ENCODE measurements at regions not wholly inside any gene's neighbourhood (a gene's known extent, or its start where the extent isn't known, plus 50 kb on each side); places are given as distances from the start of the nearest gene placed in this dataset.

DNA sequence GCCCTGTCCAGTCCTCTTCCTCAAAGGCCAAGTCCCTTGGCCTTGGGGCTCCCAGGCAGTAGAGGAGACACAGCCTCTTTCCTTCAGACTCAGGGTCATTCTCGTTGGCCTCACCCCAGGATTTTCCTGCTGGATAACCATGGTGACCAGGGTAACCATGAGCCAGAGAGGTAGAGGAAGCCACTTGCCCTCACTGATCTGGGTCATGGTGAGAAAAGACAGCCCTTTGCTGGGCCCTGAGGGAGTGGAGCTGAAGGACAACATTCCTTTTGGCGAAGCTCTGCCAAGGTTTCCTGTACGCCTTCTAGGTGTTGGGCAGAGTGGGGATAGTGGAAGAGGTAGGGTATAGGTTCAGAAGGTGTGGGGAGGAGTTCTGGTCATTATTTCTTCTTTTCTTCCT is 53.1 kb upstream of the WNT4 start:
- Histone ChIP-seq H3K27ac (ENCODE audit: low read length) (no peak overlapping the region), H3K9me3 (ENCODE audit: control insufficient read depth, insufficient read depth, low read length) (no peaks in the 10 kb centered on the region), H3K4me3 (ENCODE audit: low read length) (no peak overlapping the region), H3K27me3 (ENCODE audit: control insufficient read depth, insufficient read depth, low read length) (no peaks in the 10 kb centered on the region), H3K36me3 (ENCODE audit: control insufficient read depth, insufficient read depth, low read length) (no peaks in the 10 kb centered on the region), H3K4me1 (ENCODE audit: control insufficient read depth, insufficient read depth, low read length) (no peaks in the 10 kb centered on the region)
- no CpG with 5 or more reads among the region's 3 CpGs for WGBS (ENCODE audit: insufficient coverage, insufficient read length)
- no peak for DNase-seq (ENCODE audit: low read depth, low spot score)

- H3K36me3 ChIP-seq (ENCODE audit: control insufficient read depth, insufficient read depth, low read length) = no peaks in the 10 kb centered on the region
- no CpG with 5 or more reads among the region's 6 CpGs for WGBS (ENCODE audit: insufficient coverage, insufficient read length)
- H3K4me3 ChIP-seq (ENCODE audit: low read length) = no peak overlapping the region
- no peaks in the 10 kb centered on the region for H3K4me1 ChIP-seq (ENCODE audit: control insufficient read depth, insufficient read depth, low read length)
- H3K27ac ChIP-seq (ENCODE audit: low read length) = no peak overlapping the region
- DNase-seq (ENCODE audit: low read depth, low spot score) = no peak
- H3K9me3 ChIP-seq (ENCODE audit: control insufficient read depth, insufficient read depth, low read length) = no peaks in the 10 kb centered on the region
- no peaks in the 10 kb centered on the region for H3K27me3 ChIP-seq (ENCODE audit: control insufficient read depth, insufficient read depth, low read length)
These were observed 53.7 kb upstream of the WNT4 start for GRCh38 chr1:22196641-22197040.

DNA sequence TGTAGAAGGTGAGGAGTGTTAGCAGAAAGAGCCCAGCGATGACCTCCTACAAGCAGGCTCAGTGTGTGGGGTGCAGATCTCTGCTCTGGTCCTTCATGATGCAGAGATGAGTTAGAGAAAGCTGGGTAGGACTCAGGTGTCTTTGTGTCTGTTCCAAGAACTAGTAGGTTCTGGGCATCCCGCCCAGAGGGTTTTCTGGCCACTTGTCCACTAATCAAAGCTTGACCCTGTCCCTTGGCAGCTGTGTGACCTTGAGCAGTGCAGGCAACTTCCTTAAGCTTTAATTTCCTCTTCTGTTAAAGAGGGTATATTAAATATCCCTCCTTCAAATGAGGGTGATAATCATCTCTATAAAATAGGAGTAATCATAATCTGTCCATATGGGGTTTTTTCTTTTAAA is 54.7 kb upstream of the WNT4 start:
- WGBS (ENCODE audit: insufficient coverage, insufficient read length) = no CpG with 5 or more reads among the region's 2 CpGs
- no peak overlapping the region for H3K27ac ChIP-seq (ENCODE audit: low read length)
- no peaks in the 10 kb centered on the region for H3K4me1 ChIP-seq (ENCODE audit: control insufficient read depth, insufficient read depth, low read length)
- H3K36me3 ChIP-seq (ENCODE audit: control insufficient read depth, insufficient read depth, low read length) = no peaks in the 10 kb centered on the region
- no peak for DNase-seq (ENCODE audit: low read depth, low spot score)
- no peaks in the 10 kb centered on the region for H3K27me3 ChIP-seq (ENCODE audit: control insufficient read depth, insufficient read depth, low read length)
- H3K4me3 ChIP-seq (ENCODE audit: low read length) = no peak overlapping the region
- H3K9me3 ChIP-seq (ENCODE audit: control insufficient read depth, insufficient read depth, low read length) = no peaks in the 10 kb centered on the region

DNA sequence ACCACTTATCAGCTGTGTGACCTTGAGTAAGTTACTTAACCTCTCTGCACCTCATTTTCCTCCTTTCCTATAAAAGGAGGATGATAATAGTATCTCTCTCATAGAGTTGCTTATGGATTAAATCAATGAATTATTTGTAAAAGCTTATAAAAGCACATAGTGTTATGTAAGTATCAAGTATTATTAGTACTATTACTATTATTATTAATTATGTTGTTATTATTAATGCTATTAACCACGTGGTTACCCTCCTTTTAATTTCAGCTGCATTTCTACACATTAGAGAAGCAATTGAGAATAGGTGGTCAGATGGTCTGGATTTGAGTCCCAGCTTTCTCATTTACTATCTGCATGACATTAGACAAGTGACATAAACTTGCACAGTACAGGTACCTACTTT is 58.1 kb upstream of the WNT4 start:
- Histone ChIP-seq H3K4me3 (ENCODE audit: low read length) (no peak overlapping the region), H3K27me3 (ENCODE audit: control insufficient read depth, insufficient read depth, low read length) (no peaks in the 10 kb centered on the region), H3K36me3 (ENCODE audit: control insufficient read depth, insufficient read depth, low read length) (no peaks in the 10 kb centered on the region), H3K27ac (ENCODE audit: low read length) (no peak overlapping the region), H3K4me1 (ENCODE audit: control insufficient read depth, insufficient read depth, low read length) (no peaks in the 10 kb centered on the region), H3K9me3 (ENCODE audit: control insufficient read depth, insufficient read depth, low read length) (no peaks in the 10 kb centered on the region)
- no peak for DNase-seq (ENCODE audit: low read depth, low spot score)
- WGBS (ENCODE audit: insufficient coverage, insufficient read length) = no CpG with 5 or more reads among the region's 1 CpG

- no peak overlapping the region for H3K27ac ChIP-seq (ENCODE audit: low read length)
- no peaks in the 10 kb centered on the region for H3K9me3 ChIP-seq (ENCODE audit: control insufficient read depth, insufficient read depth, low read length)
- no peaks in the 10 kb centered on the region for H3K4me1 ChIP-seq (ENCODE audit: control insufficient read depth, insufficient read depth, low read length)
- no peaks in the 10 kb centered on the region for H3K27me3 ChIP-seq (ENCODE audit: control insufficient read depth, insufficient read depth, low read length)
- H3K36me3 ChIP-seq (ENCODE audit: control insufficient read depth, insufficient read depth, low read length) = no peaks in the 10 kb centered on the region
- no peak for DNase-seq (ENCODE audit: low read depth, low spot score)
- WGBS (ENCODE audit: insufficient coverage, insufficient read length) = no CpG with 5 or more reads among the region's 1 CpG
- no peak overlapping the region for H3K4me3 ChIP-seq (ENCODE audit: low read length)
These were observed 60.4 kb upstream of the WNT4 start for GRCh38 chr1:22203335-22203734.

DNA sequence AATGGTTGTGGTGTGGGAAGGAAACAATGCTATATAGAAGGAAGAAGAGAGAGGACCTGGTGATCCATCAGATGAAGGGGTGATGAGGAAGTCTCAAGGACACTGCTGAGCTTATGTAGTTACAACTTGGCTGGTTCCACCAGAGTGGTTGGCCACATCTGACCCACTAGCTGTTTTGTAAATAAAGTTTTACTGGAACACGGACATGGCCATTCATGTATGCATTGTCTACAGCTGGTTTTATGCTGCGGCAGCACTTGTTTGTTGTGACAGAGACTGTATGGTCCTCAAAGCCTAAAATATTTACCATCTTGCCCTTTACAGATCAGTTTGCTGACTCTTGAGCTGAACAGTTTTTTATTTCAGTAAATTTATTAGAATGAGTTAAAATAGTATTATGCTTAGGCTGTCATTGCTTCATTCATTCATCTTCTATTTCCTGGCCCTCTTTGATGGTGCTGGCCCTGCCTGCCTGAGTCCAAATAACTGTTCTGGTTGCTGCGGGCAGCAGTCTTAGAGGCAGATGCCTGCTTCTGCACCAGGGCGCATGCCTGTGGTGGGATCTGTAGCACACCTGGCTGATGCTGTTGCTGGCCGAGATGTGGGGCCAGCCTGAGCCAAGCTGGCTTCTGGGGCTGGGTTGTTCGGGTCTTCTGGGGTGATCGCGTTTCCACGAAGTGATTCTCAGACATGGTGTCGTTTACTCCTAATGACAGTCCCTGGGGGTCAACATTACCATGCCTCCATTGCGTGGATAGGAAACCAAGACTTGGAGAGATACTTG is 61.4 kb upstream of the WNT4 start:
- peaks cover under 1% of the 10 kb centered on the region for H3K4me1 ChIP-seq (ENCODE audit: control insufficient read depth, insufficient read depth, low read length)
- no peaks in the 10 kb centered on the region for H3K36me3 ChIP-seq (ENCODE audit: control insufficient read depth, insufficient read depth, low read length)
- no peaks in the 10 kb centered on the region for H3K9me3 ChIP-seq (ENCODE audit: control insufficient read depth, insufficient read depth, low read length)
- H3K27ac ChIP-seq (ENCODE audit: low read length) = no peak overlapping the region
- WGBS (ENCODE audit: insufficient coverage, insufficient read length) = no CpG with 5 or more reads among the region's 11 CpGs
- no peak overlapping the region for H3K4me3 ChIP-seq (ENCODE audit: low read length)
- H3K27me3 ChIP-seq (ENCODE audit: control insufficient read depth, insufficient read depth, low read length) = no peaks in the 10 kb centered on the region
- no peak for DNase-seq (ENCODE audit: low read depth, low spot score)

- Histone ChIP-seq H3K36me3 (ENCODE audit: control insufficient read depth, insufficient read depth, low read length) (no peaks in the 10 kb centered on the region), H3K27ac (ENCODE audit: low read length) (no peak overlapping the region), H3K4me1 (ENCODE audit: control insufficient read depth, insufficient read depth, low read length) (peaks cover 2% of the 10 kb centered on the region), H3K4me3 (ENCODE audit: low read length) (no peak overlapping the region), H3K9me3 (ENCODE audit: control insufficient read depth, insufficient read depth, low read length) (no peaks in the 10 kb centered on the region), H3K27me3 (ENCODE audit: control insufficient read depth, insufficient read depth, low read length) (no peaks in the 10 kb centered on the region)
- no peak for DNase-seq (ENCODE audit: low read depth, low spot score)
- no CpG with 5 or more reads among the region's 15 CpGs for WGBS (ENCODE audit: insufficient coverage, insufficient read length)
These were observed 62.4 kb upstream of the WNT4 start for GRCh38 chr1:22204989-22205913.

DNA sequence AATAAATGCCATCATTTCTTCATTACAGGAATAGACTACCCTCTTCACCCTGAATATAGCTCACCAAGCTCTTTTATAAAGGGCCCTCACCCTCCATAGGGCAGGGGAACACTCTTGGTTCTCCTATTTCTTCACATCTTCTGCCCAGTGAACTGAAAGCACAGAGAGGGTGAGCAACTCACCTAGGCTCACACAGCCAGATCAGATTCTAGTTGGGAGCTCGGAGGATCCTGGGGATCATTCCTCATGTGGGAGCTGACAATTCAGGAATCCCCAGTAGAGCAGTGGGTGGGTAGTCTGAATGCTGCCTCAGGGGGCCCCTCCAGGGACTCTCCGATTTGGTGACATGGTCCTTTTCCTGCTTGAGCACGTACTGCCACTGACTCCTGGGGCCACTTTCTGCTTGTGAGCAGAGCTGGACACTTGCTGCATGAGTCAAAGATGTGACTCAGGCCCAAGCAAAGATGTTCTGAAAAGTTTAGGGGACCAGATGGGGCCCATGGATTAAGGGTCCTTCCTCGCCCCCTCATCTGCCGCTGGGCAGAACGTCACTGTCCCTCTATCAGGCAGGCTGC is 63.7 kb upstream of the WNT4 start:
- no peaks in the 10 kb centered on the region for H3K36me3 ChIP-seq (ENCODE audit: control insufficient read depth, insufficient read depth, low read length)
- no peaks in the 10 kb centered on the region for H3K27me3 ChIP-seq (ENCODE audit: control insufficient read depth, insufficient read depth, low read length)
- H3K9me3 ChIP-seq (ENCODE audit: control insufficient read depth, insufficient read depth, low read length) = no peaks in the 10 kb centered on the region
- DNase-seq (ENCODE audit: low read depth, low spot score) = no peak
- H3K4me3 ChIP-seq (ENCODE audit: low read length) = no peak overlapping the region
- H3K4me1 ChIP-seq (ENCODE audit: control insufficient read depth, insufficient read depth, low read length) = peaks cover 2% of the 10 kb centered on the region
- no CpG with 5 or more reads among the region's 6 CpGs for WGBS (ENCODE audit: insufficient coverage, insufficient read length)
- no peak overlapping the region for H3K27ac ChIP-seq (ENCODE audit: low read length)

DNA sequence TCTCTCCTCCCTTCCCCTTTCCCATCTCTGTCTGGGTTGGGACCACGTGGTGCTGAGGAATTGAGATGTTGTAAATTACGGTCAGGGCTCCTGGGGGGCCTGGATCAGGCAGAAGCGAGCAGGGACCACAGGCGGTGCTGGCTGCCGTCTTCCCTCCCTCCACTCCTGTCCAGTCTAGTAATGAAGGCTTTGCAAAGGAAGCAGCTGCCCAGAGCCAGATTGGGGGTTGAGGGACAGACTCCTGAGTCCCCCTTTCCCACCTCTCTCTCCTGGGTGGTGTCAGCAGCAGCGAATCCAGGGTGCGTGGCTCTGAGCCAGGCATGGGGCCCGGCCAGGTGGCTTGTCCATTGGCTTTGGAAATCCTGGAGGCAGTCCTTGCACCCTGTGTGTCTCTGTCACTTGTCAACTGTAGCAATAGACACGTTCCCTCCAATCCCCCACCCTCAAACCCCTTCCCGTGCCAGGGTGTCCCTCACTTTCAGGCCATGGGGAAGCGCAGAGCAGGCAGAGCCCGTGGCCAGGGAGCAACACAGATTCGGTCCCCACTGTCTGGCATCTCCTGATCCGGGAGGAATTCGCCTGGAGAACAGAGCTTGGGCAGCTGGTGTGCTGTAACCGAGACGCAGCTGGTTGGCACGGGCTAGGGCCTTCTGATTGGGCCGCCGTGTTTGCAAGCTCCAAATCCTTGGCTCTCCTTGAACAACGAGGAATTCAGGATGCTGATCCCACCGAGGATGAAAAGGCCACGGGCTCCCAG is 64.8 kb upstream of the WNT4 start:
- Histone ChIP-seq H3K9me3 (ENCODE audit: control insufficient read depth, insufficient read depth, low read length) (no peaks in the 10 kb centered on the region), H3K27me3 (ENCODE audit: control insufficient read depth, insufficient read depth, low read length) (no peaks in the 10 kb centered on the region), H3K27ac (ENCODE audit: low read length) (no peak overlapping the region), H3K36me3 (ENCODE audit: control insufficient read depth, insufficient read depth, low read length) (no peaks in the 10 kb centered on the region), H3K4me1 (ENCODE audit: control insufficient read depth, insufficient read depth, low read length) (peaks cover 2% of the 10 kb centered on the region), H3K4me3 (ENCODE audit: low read length) (no peak overlapping the region)
- no CpG with 5 or more reads among the region's 23 CpGs for WGBS (ENCODE audit: insufficient coverage, insufficient read length)
- DNase-seq (ENCODE audit: low read depth, low spot score) = no peak
